ENCODE measurements at regions not wholly inside any gene's neighbourhood (a gene's known extent, or its start where the extent isn't known, plus 50 kb on each side); places are given as distances from the start of the nearest gene placed in this dataset.

DNA sequence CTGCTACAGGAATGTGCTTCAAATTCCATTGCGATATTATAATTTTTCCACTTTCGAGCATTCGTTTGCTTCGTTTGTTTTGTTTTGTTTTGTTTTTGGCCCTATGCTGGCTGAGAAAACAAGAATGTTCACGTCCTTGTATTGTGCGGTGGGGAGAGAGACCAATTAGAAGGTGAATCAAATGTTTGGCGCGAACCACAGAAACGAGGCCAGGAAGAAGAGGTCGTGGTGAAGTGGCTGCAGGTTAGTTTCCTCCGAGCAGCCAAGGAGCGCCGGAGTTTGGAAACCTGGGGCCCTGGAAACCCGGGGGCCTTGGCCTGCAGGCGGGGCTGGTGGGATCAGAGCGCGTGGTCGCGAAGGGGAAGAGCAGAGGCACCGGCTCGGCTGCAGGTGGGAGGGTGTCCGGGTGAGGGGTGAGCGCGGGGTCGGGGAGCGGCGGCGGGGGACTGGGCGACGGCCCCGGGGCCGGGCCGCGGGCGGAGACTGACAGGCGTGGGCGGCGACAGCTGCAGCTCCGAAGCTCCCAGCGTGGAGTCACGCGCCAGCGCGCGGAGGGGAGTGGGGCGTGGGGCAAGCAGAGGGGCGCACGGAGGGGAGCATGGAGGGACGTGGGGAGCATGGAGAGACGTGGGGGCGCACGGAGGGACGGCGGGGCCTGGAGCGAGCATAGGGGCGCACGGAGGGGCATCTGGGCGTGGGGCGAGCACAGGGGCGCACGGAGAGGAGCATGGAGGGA lies 141.5 kb upstream of the PDE10A start:
- Histone ChIP-seq H3K79me2 (ENCODE audit: insufficient read depth, low read length) (no peaks in the 10 kb centered on the region), H3K27me3 (ENCODE audit: control insufficient read depth in 1 of 2, insufficient read depth in 2 of 2, low read length in 2 of 2) (peaks cover 1 to 48% of the 10 kb centered on the region in 2 experiments; a peak in 3 of 5 replicates), H3K27ac (ENCODE audit: extremely low read length, insufficient read depth, low read length) (no peak overlapping the region), H3K36me3 (replicated peaks in 1 of 2; ENCODE audit: control insufficient read depth in 1 of 2, insufficient read depth in 2 of 2, low read length in 2 of 2) (no peaks in the 10 kb centered on the region), H3K9ac (ENCODE audit: insufficient read depth, low read depth, low read length) (no peak overlapping the region), H3K9me3 (ENCODE audit: low read length) (no peaks in the 10 kb centered on the region), H4K20me1 (ENCODE audit: insufficient read depth, low read length) (no peaks in the 10 kb centered on the region), H3K4me3 (replicated peaks in 1 of 3; ENCODE audit: insufficient read depth in 1 of 3, low read depth in 2 of 3, low read length in 3 of 3) (no peak overlapping the region), H3K4me1 (ENCODE audit: insufficient read depth, low read length) (no peaks in the 10 kb centered on the region), H3K4me2 (ENCODE audit: low read depth, low read length) (no peak overlapping the region), H2AFZ (ENCODE audit: low read length) (no peak overlapping the region)
- ChIA-PET CTCF (ENCODE audit: low intra/inter-chr PET ratio, low total read pairs) (no interaction called here), POLR2A (no interaction called here)
- FAIRE-seq (no peak), ATAC-seq (no peak), DNase-seq (ENCODE audit: low spot score) (no peak)
- intact Hi-C loops (cut with micrococcal nuclease; ENCODE audit: unreplicated experiment), result no loop called here
- no TSS peak for BruUV-seq (replicated peaks)
- TF ChIP-seq MAFF (IDR thresholded peaks at IDR 0.05; ENCODE audit: low read depth, low read length) (no peak), SRY (CRISPR knock-in tag; IDR thresholded peaks at IDR 0.05) (no peak), HMG20B (CRISPR knock-in tag; conservative IDR thresholded peaks at IDR 0.05) (no peak), HOXA5 (CRISPR knock-in tag; IDR thresholded peaks at IDR 0.05) (no peak), ZNF20 (CRISPR knock-in tag; IDR thresholded peaks at IDR 0.05) (no peak), SOX13 (IDR thresholded peaks at IDR 0.05) (no peak), SOX13 (CRISPR knock-in tag; conservative IDR thresholded peaks at IDR 0.05 in 1 of 2, IDR thresholded peaks at IDR 0.05 in 1 of 2) (no peak), SSRP1 (CRISPR knock-in tag; IDR thresholded peaks at IDR 0.05) (no peak), RORA (CRISPR knock-in tag; IDR thresholded peaks at IDR 0.05) (no peak), TBP (CRISPR knock-in tag; IDR thresholded peaks at IDR 0.05) (no peak), ZNF607 (CRISPR knock-in tag; IDR thresholded peaks at IDR 0.05; ENCODE audit: borderline replicate concordance) (no peak), KAT8 (CRISPR knock-in tag; IDR thresholded peaks at IDR 0.05) (no peak), SALL2 (CRISPR knock-in tag; IDR thresholded peaks at IDR 0.05) (no peak), ZSCAN21 (CRISPR knock-in tag; IDR thresholded peaks at IDR 0.05; ENCODE audit: borderline replicate concordance) (no peak)
- TF ChIP-seq, protein P1, sequence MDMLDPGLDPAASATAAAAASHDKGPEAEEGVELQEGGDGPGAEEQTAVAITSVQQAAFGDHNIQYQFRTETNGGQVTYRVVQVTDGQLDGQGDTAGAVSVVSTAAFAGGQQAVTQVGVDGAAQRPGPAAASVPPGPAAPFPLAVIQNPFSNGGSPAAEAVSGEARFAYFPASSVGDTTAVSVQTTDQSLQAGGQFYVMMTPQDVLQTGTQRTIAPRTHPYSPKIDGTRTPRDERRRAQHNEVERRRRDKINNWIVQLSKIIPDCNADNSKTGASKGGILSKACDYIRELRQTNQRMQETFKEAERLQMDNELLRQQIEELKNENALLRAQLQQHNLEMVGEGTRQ (IDR thresholded peaks at IDR 0.05; ENCODE audit: low read depth, low read length), result no peak
- TF ChIP-seq, protein P1 (CRISPR knock-in tag; IDR thresholded peaks at IDR 0.05; ENCODE audit: borderline replicate concordance), result no peak
- TF ChIP-seq, protein P2, sequence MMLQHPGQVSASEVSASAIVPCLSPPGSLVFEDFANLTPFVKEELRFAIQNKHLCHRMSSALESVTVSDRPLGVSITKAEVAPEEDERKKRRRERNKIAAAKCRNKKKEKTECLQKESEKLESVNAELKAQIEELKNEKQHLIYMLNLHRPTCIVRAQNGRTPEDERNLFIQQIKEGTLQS (CRISPR knock-in tag; IDR thresholded peaks at IDR 0.05), result no peak
- in situ Hi-C loops (cut with HindIII; ENCODE audit: extremely low pct_ligation_motif_present, low pct_unique_long_range_greater_than_20kb), result no loop called here
- 39% methylated on average over 61 of the region's 61 CpGs for WGBS (ENCODE audit: low lambda C conversion rate)
